Endodermal cell (in vitro differentiated cells): ENCODE measurements at regions not wholly inside any gene's neighbourhood (a gene's known extent, or its start where the extent isn't known, plus 50 kb on each side); places are given as distances from the start of the nearest gene placed in this dataset.

Experiments used
- DNase-seq: peaks from one replicate; pipeline ENCODE4 v3.0.0-alpha.2; 2017
- H3K27ac ChIP-seq: 2 replicates; pipeline ENCODE4 v1.5.1; 2013; ENCODE audit warnings: mild to moderate bottlenecking, low read depth, low read length, moderate library complexity
- H3K27me3 ChIP-seq: 2 replicates; pipeline ENCODE4 v1.6.1; 2013; ENCODE audit warnings: mild to moderate bottlenecking, low read length, moderate library complexity; ENCODE audit not compliant: insufficient read depth, control insufficient read depth, poor library complexity, severe bottlenecking
- H3K36me3 ChIP-seq: 2 replicates; pipeline ENCODE4 v1.7.0; 2013; ENCODE audit warnings: mild to moderate bottlenecking, low read length, moderate library complexity; ENCODE audit not compliant: control insufficient read depth, insufficient read depth
- H3K4me1 ChIP-seq: one replicate; pipeline ENCODE4 v1.7.0; 2013; ENCODE audit warnings: low read length; ENCODE audit not compliant: control insufficient read depth, insufficient read depth
- H3K4me3 ChIP-seq: 2 replicates; pipeline ENCODE4 v1.5.1; 2013; ENCODE audit warnings: mild to moderate bottlenecking, low read length, moderate library complexity
- H3K9ac ChIP-seq: 2 replicates; pipeline ENCODE4 v1.6.1; 2013; ENCODE audit warnings: mild to moderate bottlenecking, low read length, moderate library complexity; ENCODE audit not compliant: poor library complexity, severe bottlenecking; ENCODE audit errors: extremely low read depth
- H3K9me3 ChIP-seq: 2 replicates; pipeline ENCODE4 v1.6.1; 2013; ENCODE audit warnings: mild to moderate bottlenecking, low read length, moderate library complexity; ENCODE audit not compliant: control insufficient read depth
- H3K27ac Mint-ChIP-seq: 2 replicates; pipeline ENCODE4 v1.8.0; 2020; ENCODE audit warnings: mixed read lengths
- H3K27me3 Mint-ChIP-seq: 2 replicates; pipeline ENCODE4 v1.8.0; 2021; ENCODE audit warnings: mild to moderate bottlenecking, mixed read lengths; ENCODE audit not compliant: insufficient read depth
- H3K36me3 Mint-ChIP-seq: 2 replicates; pipeline ENCODE4 v1.8.0; 2020; ENCODE audit warnings: low read depth, mixed read lengths
- H3K4me1 Mint-ChIP-seq: 2 replicates; pipeline ENCODE4 v1.8.0; 2020; ENCODE audit warnings: mixed read lengths
- H3K4me3 Mint-ChIP-seq: 2 replicates; pipeline ENCODE4 v1.8.0; 2020; ENCODE audit warnings: mild to moderate bottlenecking, moderate library complexity, mixed read lengths
- H3K9me3 Mint-ChIP-seq: 2 replicates; pipeline ENCODE4 v1.8.0; 2020; ENCODE audit warnings: mild to moderate bottlenecking, mixed read lengths
- WGBS, 2 experiments: methylation state at CpG; one replicate each; pipeline versions ENCODE4 v1.1.5 to v1.1.7; 2013; ENCODE audit warnings: missing lambda C conversion rate in 2 of 2, mixed read lengths in 1 of 2; ENCODE audit not compliant: insufficient coverage in 1 of 2, insufficient read length in 1 of 2; 5-methylcytosine and 5-hydroxymethylcytosine counted together
- TF ChIP-seq, protein P1 (sequence below): fragments of 200-600 bp; sonication (generic); conservative IDR thresholded peaks from 2 replicates; pipeline ENCODE4 v1.5.0; 2021; ENCODE audit warnings: antibody characterized with exemption, mild to moderate bottlenecking

DNA sequence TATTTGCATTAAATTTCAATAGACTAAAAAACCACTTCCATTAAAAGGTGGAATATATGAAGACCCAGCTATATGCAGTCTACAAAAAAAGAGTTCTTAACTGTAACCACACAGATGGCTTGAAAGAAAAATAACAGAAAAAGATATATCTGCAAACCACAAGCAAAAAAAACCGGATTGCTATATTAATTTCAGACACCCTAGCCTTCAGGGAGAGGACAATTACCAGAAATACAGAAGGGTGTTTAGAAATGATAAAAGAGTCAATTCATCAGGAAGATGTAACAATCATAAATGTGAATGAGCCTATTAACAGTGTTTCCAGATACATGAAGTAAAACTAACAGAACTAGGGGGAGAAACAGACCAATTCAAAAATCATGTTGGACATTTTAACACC, 56.9 kb upstream of the SMIM23 start:
- H3K36me3 Mint-ChIP-seq = no peaks in the 10 kb centered on the region

More for the DNA sequence above, 56.9 kb upstream of the SMIM23 start:
- WGBS, 2 experiments = 83% methylated on average over 1 of the region's 1 CpG; no CpG with 5 or more reads in 1 of the 2 experiments
- H3K4me3 Mint-ChIP-seq = no peak overlapping the region
- no peak overlapping the region for H3K27ac Mint-ChIP-seq
- Histone ChIP-seq H3K9me3 (peaks cover 25% of the 10 kb centered on the region), H3K4me1 (no peaks in the 10 kb centered on the region), H3K27me3 (no peaks in the 10 kb centered on the region), H3K27ac (no peak overlapping the region), H3K4me3 (no peak overlapping the region), H3K36me3 (no peaks in the 10 kb centered on the region), H3K9ac (no peak overlapping the region)
- DNase-seq = no peak
- H3K9me3 Mint-ChIP-seq = peaks cover 23% of the 10 kb centered on the region
- H3K27me3 Mint-ChIP-seq = no peaks in the 10 kb centered on the region
- H3K4me1 Mint-ChIP-seq = peaks cover 12% of the 10 kb centered on the region
- TF ChIP-seq, protein P1, sequence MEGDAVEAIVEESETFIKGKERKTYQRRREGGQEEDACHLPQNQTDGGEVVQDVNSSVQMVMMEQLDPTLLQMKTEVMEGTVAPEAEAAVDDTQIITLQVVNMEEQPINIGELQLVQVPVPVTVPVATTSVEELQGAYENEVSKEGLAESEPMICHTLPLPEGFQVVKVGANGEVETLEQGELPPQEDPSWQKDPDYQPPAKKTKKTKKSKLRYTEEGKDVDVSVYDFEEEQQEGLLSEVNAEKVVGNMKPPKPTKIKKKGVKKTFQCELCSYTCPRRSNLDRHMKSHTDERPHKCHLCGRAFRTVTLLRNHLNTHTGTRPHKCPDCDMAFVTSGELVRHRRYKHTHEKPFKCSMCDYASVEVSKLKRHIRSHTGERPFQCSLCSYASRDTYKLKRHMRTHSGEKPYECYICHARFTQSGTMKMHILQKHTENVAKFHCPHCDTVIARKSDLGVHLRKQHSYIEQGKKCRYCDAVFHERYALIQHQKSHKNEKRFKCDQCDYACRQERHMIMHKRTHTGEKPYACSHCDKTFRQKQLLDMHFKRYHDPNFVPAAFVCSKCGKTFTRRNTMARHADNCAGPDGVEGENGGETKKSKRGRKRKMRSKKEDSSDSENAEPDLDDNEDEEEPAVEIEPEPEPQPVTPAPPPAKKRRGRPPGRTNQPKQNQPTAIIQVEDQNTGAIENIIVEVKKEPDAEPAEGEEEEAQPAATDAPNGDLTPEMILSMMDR = no peak
